GM23338 (cell line): ENCODE measurements at regions not wholly inside any gene's neighbourhood (a gene's known extent, or its start where the extent isn't known, plus 50 kb on each side); places are given as distances from the start of the nearest gene placed in this dataset.

ENCODE experiments used
- ATAC-seq: fragments of 200-7000 bp; cut with Tn5 transposase; 3 replicates; pipeline ENCODE4 v1.9.1; 2020
- DNase-seq: peaks from one replicate; pipeline ENCODE4 v3.0.0-alpha.2; 2015; ENCODE audit warnings: low spot score
- H2AFZ ChIP-seq: fragments of 200-600 bp; sonication (generic); 2 replicates; pipeline ENCODE4 v1.8.0; 2016; ENCODE audit warnings: antibody characterized with exemption, mild to moderate bottlenecking, moderate library complexity
- H3F3A ChIP-seq: fragments of 200-600 bp; sonication (generic); replicated peaks from 2 replicates; pipeline ENCODE4 v1.8.0; 2017; ENCODE audit warnings: antibody characterized with exemption, mixed run types, low read depth
- H3K27ac ChIP-seq: fragments of 200-600 bp; sonication (generic); 2 replicates; pipeline ENCODE4 v1.6.1; 2016; ENCODE audit warnings: low read depth
- H3K27me3 ChIP-seq: fragments of 200-600 bp; sonication (generic); 2 replicates; pipeline ENCODE4 v1.8.0; 2016; ENCODE audit warnings: mild to moderate bottlenecking, mixed run types, moderate library complexity; ENCODE audit not compliant: insufficient read depth
- H3K36me3 ChIP-seq: fragments of 200-600 bp; sonication (generic); 2 replicates; pipeline ENCODE4 v1.8.0; 2016; ENCODE audit warnings: mild to moderate bottlenecking; ENCODE audit not compliant: insufficient read depth
- H3K4me1 ChIP-seq: fragments of 200-600 bp; sonication (generic); 2 replicates; pipeline ENCODE4 v1.8.0; 2016; ENCODE audit warnings: mild to moderate bottlenecking, moderate library complexity; ENCODE audit not compliant: insufficient read depth
- H3K4me2 ChIP-seq: fragments of 200-600 bp; sonication (generic); 2 replicates; pipeline ENCODE4 v1.7.1; 2017; ENCODE audit warnings: mixed run types
- H3K4me3 ChIP-seq: fragments of 200-600 bp; sonication (generic); 2 replicates; pipeline ENCODE4 v1.6.1; 2016; ENCODE audit warnings: mixed run types
- H3K79me2 ChIP-seq: fragments of 200-600 bp; sonication (generic); replicated peaks from 2 replicates; pipeline ENCODE4 v1.8.0; 2017; ENCODE audit warnings: mild to moderate bottlenecking; ENCODE audit not compliant: insufficient read depth
- H3K9me2 ChIP-seq: fragments of 200-600 bp; sonication (generic); 2 replicates; pipeline ENCODE4 v1.8.0; 2017; ENCODE audit not compliant: insufficient read depth
- H4K20me1 ChIP-seq: fragments of 200-600 bp; sonication (generic); replicated peaks from 2 replicates; pipeline ENCODE4 v1.8.0; 2017; ENCODE audit warnings: mild to moderate bottlenecking; ENCODE audit not compliant: insufficient read depth
- H3K27ac Mint-ChIP-seq: 2 replicates; pipeline ENCODE4 v1.8.0; 2020; ENCODE audit warnings: inconsistent platforms, mild to moderate bottlenecking, moderate library complexity, mixed read lengths
- H3K27me3 Mint-ChIP-seq: 3 replicates; pipeline ENCODE4 v1.8.0; 2022; ENCODE audit warnings: low read depth, mild to moderate bottlenecking, moderate library complexity, mixed read lengths, inconsistent platforms; ENCODE audit not compliant: insufficient read depth, poor library complexity
- H3K36me3 Mint-ChIP-seq: 3 replicates; pipeline ENCODE4 v1.8.0; 2021; ENCODE audit warnings: low read depth, mild to moderate bottlenecking, inconsistent platforms, moderate library complexity, mixed read lengths
- H3K4me1 Mint-ChIP-seq: 3 replicates; pipeline ENCODE4 v1.8.0; 2020; ENCODE audit warnings: mild to moderate bottlenecking, inconsistent platforms, mixed read lengths
- H3K4me3 Mint-ChIP-seq: 3 replicates; pipeline ENCODE4 v1.8.0; 2021; ENCODE audit warnings: moderate library complexity, mild to moderate bottlenecking, inconsistent platforms, mixed read lengths
- H3K9me3 Mint-ChIP-seq: 3 replicates; pipeline ENCODE4 v1.8.0; 2020; ENCODE audit warnings: moderate library complexity, mild to moderate bottlenecking, inconsistent platforms, mixed read lengths
- CREB1 ChIP-seq: fragments of 250-450 bp; sonication (Bioruptor Pico); IDR thresholded peaks from 2 replicates; pipeline ENCODE4 v1.5.0; 2020; ENCODE audit warnings: low read depth, mild to moderate bottlenecking, moderate library complexity
- EZH2 ChIP-seq: fragments of 200-600 bp; sonication (generic); IDR thresholded peaks from one replicate; pipeline ENCODE4 v1.8.0; 2017; ENCODE audit warnings: antibody characterized with exemption, mild to moderate bottlenecking, low read depth; ENCODE audit not compliant: unreplicated experiment
- EZH2phosphoT487 ChIP-seq: fragments of 200-600 bp; sonication (generic); IDR thresholded peaks from one replicate; pipeline ENCODE4 v1.8.1; 2018; ENCODE audit warnings: antibody characterized with exemption; ENCODE audit not compliant: unreplicated experiment
- JUNB ChIP-seq: IDR thresholded peaks from one replicate; pipeline ENCODE4 v1.6.1; 2016; ENCODE audit warnings: antibody characterized with exemption; ENCODE audit not compliant: unreplicated experiment
- NANOG ChIP-seq: IDR thresholded peaks from 2 replicates; pipeline ENCODE4 v1.6.1; 2016; ENCODE audit warnings: antibody characterized with exemption, borderline replicate concordance
- POLR2AphosphoS5 ChIP-seq: IDR thresholded peaks from 2 replicates; pipeline ENCODE4 v1.6.1; 2016; ENCODE audit warnings: antibody characterized with exemption, low read depth
- REST ChIP-seq: IDR thresholded peaks from one replicate; pipeline ENCODE4 v1.6.1; 2018; ENCODE audit warnings: antibody characterized with exemption; ENCODE audit not compliant: unreplicated experiment
- STAT1 ChIP-seq: IDR thresholded peaks from one replicate; pipeline ENCODE4 v1.6.1; 2016; ENCODE audit warnings: antibody characterized with exemption; ENCODE audit not compliant: unreplicated experiment
- ZNF114 ChIP-seq: fragments of 250-450 bp; sonication (Bioruptor Pico); IDR thresholded peaks from 2 replicates; pipeline ENCODE4 v1.5.0; 2020; ENCODE audit warnings: mild to moderate bottlenecking, moderate library complexity
- ZNF331 ChIP-seq: fragments of 250-450 bp; sonication (Bioruptor Pico); IDR thresholded peaks from 2 replicates; pipeline ENCODE4 v1.5.0; 2020; ENCODE audit warnings: low read depth, mild to moderate bottlenecking, moderate library complexity
- TF ChIP-seq, protein P1 (sequence below): IDR thresholded peaks from 2 replicates; pipeline ENCODE4 v1.6.1; 2016; ENCODE audit warnings: antibody characterized with exemption
- TF ChIP-seq, protein P2 (sequence below), 2 experiments: fragments of 200-600 bp in 1 of 2; sonication (generic) in 1 of 2; conservative IDR thresholded peaks; 2 replicates each; pipeline versions ENCODE4 v1.5.1 to v1.6.1; 2016 to 2017; ENCODE audit warnings: antibody characterized with exemption in 2 of 2, low read depth in 2 of 2, mild to moderate bottlenecking in 2 of 2, moderate library complexity in 1 of 2
- TF ChIP-seq, protein P3 (sequence below): fragments of 250-450 bp; sonication (Bioruptor Pico); IDR thresholded peaks from 2 replicates; pipeline ENCODE4 v1.5.0; 2020; ENCODE audit warnings: mild to moderate bottlenecking, moderate library complexity

DNA sequence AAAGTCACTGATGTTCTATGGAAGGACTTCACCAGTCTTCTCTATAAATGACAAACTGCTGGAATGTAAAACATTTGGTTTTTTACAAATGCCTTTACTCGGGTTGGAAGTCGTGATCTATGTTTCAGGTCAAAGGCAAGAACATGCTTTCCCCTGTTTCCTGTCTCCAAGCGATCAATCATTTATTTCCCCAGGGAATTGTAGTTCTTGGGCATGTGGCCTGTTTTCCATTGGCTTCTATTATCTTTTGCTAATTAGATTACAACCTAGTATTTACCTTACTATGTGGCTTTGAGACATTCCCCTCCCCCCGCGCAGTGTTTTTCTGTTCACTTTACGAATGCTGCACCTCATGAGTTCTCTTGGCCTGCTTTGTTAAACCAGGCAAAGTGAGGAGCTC, 684.2 kb downstream of the EPHA4 start:
- H3K4me2 ChIP-seq, result no peak overlapping the region
- no peaks in the 10 kb centered on the region for H3K9me2 ChIP-seq
- Mint-ChIP-seq H3K4me1 (peaks cover 29% of the 10 kb centered on the region), H3K27me3 (no peaks in the 10 kb centered on the region), H3K27ac (no peak overlapping the region), H3K36me3 (no peaks in the 10 kb centered on the region), H3K4me3 (no peak overlapping the region), H3K9me3 (no peaks in the 10 kb centered on the region)
- no peaks in the 10 kb centered on the region for H3K79me2 ChIP-seq
- H3K36me3 ChIP-seq, result no peaks in the 10 kb centered on the region
- H3K4me3 ChIP-seq, result no peak overlapping the region
- no peak overlapping the region for H2AFZ ChIP-seq
- no peak for ATAC-seq
- H4K20me1 ChIP-seq, result no peaks in the 10 kb centered on the region
- H3F3A ChIP-seq, result no peaks in the 10 kb centered on the region
- TF ChIP-seq CREB1 (CRISPR knock-in tag) (no peak), ZNF114 (CRISPR knock-in tag) (no peak), EZH2 (no peak), JUNB (no peak), POLR2AphosphoS5 (no peak), ZNF331 (CRISPR knock-in tag) (no peak), EZH2phosphoT487 (no peak), NANOG (no peak), STAT1 (no peak), REST (no peak)
- TF ChIP-seq, protein P1, sequence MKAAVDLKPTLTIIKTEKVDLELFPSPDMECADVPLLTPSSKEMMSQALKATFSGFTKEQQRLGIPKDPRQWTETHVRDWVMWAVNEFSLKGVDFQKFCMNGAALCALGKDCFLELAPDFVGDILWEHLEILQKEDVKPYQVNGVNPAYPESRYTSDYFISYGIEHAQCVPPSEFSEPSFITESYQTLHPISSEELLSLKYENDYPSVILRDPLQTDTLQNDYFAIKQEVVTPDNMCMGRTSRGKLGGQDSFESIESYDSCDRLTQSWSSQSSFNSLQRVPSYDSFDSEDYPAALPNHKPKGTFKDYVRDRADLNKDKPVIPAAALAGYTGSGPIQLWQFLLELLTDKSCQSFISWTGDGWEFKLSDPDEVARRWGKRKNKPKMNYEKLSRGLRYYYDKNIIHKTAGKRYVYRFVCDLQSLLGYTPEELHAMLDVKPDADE, result no peak
- TF ChIP-seq, protein P2, sequence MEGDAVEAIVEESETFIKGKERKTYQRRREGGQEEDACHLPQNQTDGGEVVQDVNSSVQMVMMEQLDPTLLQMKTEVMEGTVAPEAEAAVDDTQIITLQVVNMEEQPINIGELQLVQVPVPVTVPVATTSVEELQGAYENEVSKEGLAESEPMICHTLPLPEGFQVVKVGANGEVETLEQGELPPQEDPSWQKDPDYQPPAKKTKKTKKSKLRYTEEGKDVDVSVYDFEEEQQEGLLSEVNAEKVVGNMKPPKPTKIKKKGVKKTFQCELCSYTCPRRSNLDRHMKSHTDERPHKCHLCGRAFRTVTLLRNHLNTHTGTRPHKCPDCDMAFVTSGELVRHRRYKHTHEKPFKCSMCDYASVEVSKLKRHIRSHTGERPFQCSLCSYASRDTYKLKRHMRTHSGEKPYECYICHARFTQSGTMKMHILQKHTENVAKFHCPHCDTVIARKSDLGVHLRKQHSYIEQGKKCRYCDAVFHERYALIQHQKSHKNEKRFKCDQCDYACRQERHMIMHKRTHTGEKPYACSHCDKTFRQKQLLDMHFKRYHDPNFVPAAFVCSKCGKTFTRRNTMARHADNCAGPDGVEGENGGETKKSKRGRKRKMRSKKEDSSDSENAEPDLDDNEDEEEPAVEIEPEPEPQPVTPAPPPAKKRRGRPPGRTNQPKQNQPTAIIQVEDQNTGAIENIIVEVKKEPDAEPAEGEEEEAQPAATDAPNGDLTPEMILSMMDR (conservative IDR thresholded peaks at IDR 0.05; ENCODE audit: low read depth in 2 of 2), result no peak
- TF ChIP-seq, protein P3, sequence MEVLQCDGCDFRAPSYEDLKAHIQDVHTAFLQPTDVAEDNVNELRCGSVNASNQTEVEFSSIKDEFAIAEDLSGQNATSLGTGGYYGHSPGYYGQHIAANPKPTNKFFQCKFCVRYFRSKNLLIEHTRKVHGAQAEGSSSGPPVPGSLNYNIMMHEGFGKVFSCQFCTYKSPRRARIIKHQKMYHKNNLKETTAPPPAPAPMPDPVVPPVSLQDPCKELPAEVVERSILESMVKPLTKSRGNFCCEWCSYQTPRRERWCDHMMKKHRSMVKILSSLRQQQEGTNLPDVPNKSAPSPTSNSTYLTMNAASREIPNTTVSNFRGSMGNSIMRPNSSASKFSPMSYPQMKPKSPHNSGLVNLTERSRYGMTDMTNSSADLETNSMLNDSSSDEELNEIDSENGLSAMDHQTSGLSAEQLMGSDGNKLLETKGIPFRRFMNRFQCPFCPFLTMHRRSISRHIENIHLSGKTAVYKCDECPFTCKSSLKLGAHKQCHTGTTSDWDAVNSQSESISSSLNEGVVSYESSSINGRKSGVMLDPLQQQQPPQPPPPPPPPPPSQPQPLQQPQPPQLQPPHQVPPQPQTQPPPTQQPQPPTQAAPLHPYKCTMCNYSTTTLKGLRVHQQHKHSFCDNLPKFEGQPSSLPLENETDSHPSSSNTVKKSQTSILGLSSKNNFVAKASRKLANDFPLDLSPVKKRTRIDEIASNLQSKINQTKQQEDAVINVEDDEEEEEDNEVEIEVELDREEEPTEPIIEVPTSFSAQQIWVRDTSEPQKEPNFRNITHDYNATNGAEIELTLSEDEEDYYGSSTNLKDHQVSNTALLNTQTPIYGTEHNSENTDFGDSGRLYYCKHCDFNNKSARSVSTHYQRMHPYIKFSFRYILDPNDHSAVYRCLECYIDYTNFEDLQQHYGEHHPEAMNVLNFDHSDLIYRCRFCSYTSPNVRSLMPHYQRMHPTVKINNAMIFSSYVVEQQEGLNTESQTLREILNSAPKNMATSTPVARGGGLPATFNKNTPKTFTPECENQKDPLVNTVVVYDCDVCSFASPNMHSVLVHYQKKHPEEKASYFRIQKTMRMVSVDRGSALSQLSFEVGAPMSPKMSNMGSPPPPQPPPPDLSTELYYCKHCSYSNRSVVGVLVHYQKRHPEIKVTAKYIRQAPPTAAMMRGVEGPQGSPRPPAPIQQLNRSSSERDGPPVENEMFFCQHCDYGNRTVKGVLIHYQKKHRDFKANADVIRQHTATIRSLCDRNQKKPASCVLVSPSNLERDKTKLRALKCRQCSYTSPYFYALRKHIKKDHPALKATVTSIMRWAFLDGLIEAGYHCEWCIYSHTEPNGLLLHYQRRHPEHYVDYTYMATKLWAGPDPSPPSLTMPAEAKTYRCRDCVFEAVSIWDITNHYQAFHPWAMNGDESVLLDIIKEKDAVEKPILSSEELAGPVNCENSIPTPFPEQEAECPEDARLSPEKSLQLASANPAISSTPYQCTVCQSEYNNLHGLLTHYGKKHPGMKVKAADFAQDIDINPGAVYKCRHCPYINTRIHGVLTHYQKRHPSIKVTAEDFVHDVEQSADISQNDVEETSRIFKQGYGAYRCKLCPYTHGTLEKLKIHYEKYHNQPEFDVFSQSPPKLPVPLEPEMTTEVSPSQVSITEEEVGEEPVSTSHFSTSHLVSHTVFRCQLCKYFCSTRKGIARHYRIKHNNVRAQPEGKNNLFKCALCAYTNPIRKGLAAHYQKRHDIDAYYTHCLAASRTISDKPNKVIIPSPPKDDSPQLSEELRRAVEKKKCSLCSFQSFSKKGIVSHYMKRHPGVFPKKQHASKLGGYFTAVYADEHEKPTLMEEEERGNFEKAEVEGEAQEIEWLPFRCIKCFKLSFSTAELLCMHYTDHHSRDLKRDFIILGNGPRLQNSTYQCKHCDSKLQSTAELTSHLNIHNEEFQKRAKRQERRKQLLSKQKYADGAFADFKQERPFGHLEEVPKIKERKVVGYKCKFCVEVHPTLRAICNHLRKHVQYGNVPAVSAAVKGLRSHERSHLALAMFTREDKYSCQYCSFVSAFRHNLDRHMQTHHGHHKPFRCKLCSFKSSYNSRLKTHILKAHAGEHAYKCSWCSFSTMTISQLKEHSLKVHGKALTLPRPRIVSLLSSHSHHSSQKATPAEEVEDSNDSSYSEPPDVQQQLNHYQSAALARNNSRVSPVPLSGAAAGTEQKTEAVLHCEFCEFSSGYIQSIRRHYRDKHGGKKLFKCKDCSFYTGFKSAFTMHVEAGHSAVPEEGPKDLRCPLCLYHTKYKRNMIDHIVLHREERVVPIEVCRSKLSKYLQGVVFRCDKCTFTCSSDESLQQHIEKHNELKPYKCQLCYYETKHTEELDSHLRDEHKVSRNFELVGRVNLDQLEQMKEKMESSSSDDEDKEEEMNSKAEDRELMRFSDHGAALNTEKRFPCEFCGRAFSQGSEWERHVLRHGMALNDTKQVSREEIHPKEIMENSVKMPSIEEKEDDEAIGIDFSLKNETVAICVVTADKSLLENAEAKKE (CRISPR knock-in tag), result no peak
- no peak overlapping the region for H3K27ac ChIP-seq
- peaks cover 18% of the 10 kb centered on the region; the same call in 1 of the 2 replicates for H3K4me1 ChIP-seq
- DNase-seq, result no peak
- H3K27me3 ChIP-seq, result no peaks in the 10 kb centered on the region
